K562 (cell line): ENCODE measurements at regions not wholly inside any gene's neighbourhood (a gene's known extent, or its start where the extent isn't known, plus 50 kb on each side); places are given as distances from the start of the nearest gene placed in this dataset.

Experiments used
- CEBPB ChIP-seq: fragments of 450-650 bp; IDR thresholded peaks from 2 replicates; pipeline ENCODE4 v1.6.1; 2016; ENCODE audit warnings: missing genetic modification characterization, missing compliant biosample characterization
- CTCF ChIP-seq, 3 experiments: IDR thresholded peaks in 2 of 3; conservative IDR thresholded peaks in 1 of 3; 2 replicates each; pipeline ENCODE4 v1.5.1; 2011 to 2012; ENCODE audit warnings: low read length in 3 of 3, mild to moderate bottlenecking in 3 of 3, control low read depth in 2 of 3, improper control_type of control experiment in 1 of 3, inconsistent platforms in 1 of 3, low read depth in 1 of 3, mixed read lengths in 1 of 3, moderate library complexity in 1 of 3; ENCODE audit not compliant: insufficient read depth in 2 of 3
- EP300 ChIP-seq: IDR thresholded peaks from 2 replicates; pipeline ENCODE4 v1.6.1; 2012; ENCODE audit warnings: low read length, improper control_type of control experiment
- FOXK2 ChIP-seq, 2 experiments: fragments of 450-650 bp; IDR thresholded peaks in 1 of 2; conservative IDR thresholded peaks in 1 of 2; 2 replicates each; pipeline ENCODE4 v1.6.1; 2016; ENCODE audit warnings: low read depth in 2 of 2, mild to moderate bottlenecking in 1 of 2
- SMC3 ChIP-seq: conservative IDR thresholded peaks from 2 replicates; pipeline ENCODE4 v1.6.1; 2011; ENCODE audit warnings: low read depth, low read length, improper control_type of control experiment; ENCODE audit not compliant: insufficient read depth
- TFE3 ChIP-seq: fragments of 450-650 bp; formaldehyde crosslinking; IDR thresholded peaks from 2 replicates; pipeline ENCODE4 v1.4.0; 2020; ENCODE audit warnings: mild to moderate bottlenecking, mixed read lengths
- ZBTB40 ChIP-seq, 2 experiments: fragments of 450-650 bp in 1 of 2; sonication (generic) in 1 of 2; formaldehyde crosslinking in 1 of 2; IDR thresholded peaks; 2 replicates each; pipeline versions ENCODE4 v1.7.1 to v1.9.0; 2016 to 2022; ENCODE audit warnings: inconsistent platforms in 1 of 2, mild to moderate bottlenecking in 1 of 2, missing genetic modification reagents in 1 of 2

GRCh38 chr3:188042466-188042865 lies 111.5 kb upstream of the LPP start:
- TF ChIP-seq CEBPB (tag): no peak
- no peak for TF ChIP-seq ZBTB40 (IDR thresholded peaks at IDR 0.05)
- no peak for TF ChIP-seq ZBTB40 (CRISPR knock-in tag; IDR thresholded peaks at IDR 0.05)
- no peak for TF ChIP-seq CTCF (IDR thresholded peaks at IDR 0.05 in 2 of 3, conservative IDR thresholded peaks at IDR 0.05 in 1 of 3; ENCODE audit: insufficient read depth in 2 of 3, low read depth in 1 of 3, low read length in 3 of 3)
- TF ChIP-seq SMC3: no peak
- no peak for TF ChIP-seq FOXK2 (conservative IDR thresholded peaks at IDR 0.05 in 1 of 2, IDR thresholded peaks at IDR 0.05 in 1 of 2; ENCODE audit: low read depth in 2 of 2)
- no peak for TF ChIP-seq EP300
- TF ChIP-seq TFE3 (CRISPR knock-in tag): no peak
